GM23338 (cell line): ENCODE measurements at regions not wholly inside any gene's neighbourhood (a gene's known extent, or its start where the extent isn't known, plus 50 kb on each side); places are given as distances from the start of the nearest gene placed in this dataset.

Experiments
- ATAC-seq: fragments of 200-7000 bp; cut with Tn5 transposase; 3 replicates; pipeline ENCODE4 v1.9.1; 2020
- DNase-seq: peaks from one replicate; pipeline ENCODE4 v3.0.0-alpha.2; 2015; ENCODE audit warnings: low spot score
- H2AFZ ChIP-seq: fragments of 200-600 bp; sonication (generic); 2 replicates; pipeline ENCODE4 v1.8.0; 2016; ENCODE audit warnings: antibody characterized with exemption, mild to moderate bottlenecking, moderate library complexity
- H3F3A ChIP-seq: fragments of 200-600 bp; sonication (generic); replicated peaks from 2 replicates; pipeline ENCODE4 v1.8.0; 2017; ENCODE audit warnings: antibody characterized with exemption, mixed run types, low read depth
- H3K27ac ChIP-seq: fragments of 200-600 bp; sonication (generic); 2 replicates; pipeline ENCODE4 v1.6.1; 2016; ENCODE audit warnings: low read depth
- H3K27me3 ChIP-seq: fragments of 200-600 bp; sonication (generic); 2 replicates; pipeline ENCODE4 v1.8.0; 2016; ENCODE audit warnings: mild to moderate bottlenecking, mixed run types, moderate library complexity; ENCODE audit not compliant: insufficient read depth
- H3K36me3 ChIP-seq: fragments of 200-600 bp; sonication (generic); 2 replicates; pipeline ENCODE4 v1.8.0; 2016; ENCODE audit warnings: mild to moderate bottlenecking; ENCODE audit not compliant: insufficient read depth
- H3K4me1 ChIP-seq: fragments of 200-600 bp; sonication (generic); 2 replicates; pipeline ENCODE4 v1.8.0; 2016; ENCODE audit warnings: mild to moderate bottlenecking, moderate library complexity; ENCODE audit not compliant: insufficient read depth
- H3K4me2 ChIP-seq: fragments of 200-600 bp; sonication (generic); 2 replicates; pipeline ENCODE4 v1.7.1; 2017; ENCODE audit warnings: mixed run types
- H3K4me3 ChIP-seq: fragments of 200-600 bp; sonication (generic); 2 replicates; pipeline ENCODE4 v1.6.1; 2016; ENCODE audit warnings: mixed run types
- H3K79me2 ChIP-seq: fragments of 200-600 bp; sonication (generic); replicated peaks from 2 replicates; pipeline ENCODE4 v1.8.0; 2017; ENCODE audit warnings: mild to moderate bottlenecking; ENCODE audit not compliant: insufficient read depth
- H3K9me2 ChIP-seq: fragments of 200-600 bp; sonication (generic); 2 replicates; pipeline ENCODE4 v1.8.0; 2017; ENCODE audit not compliant: insufficient read depth
- H4K20me1 ChIP-seq: fragments of 200-600 bp; sonication (generic); replicated peaks from 2 replicates; pipeline ENCODE4 v1.8.0; 2017; ENCODE audit warnings: mild to moderate bottlenecking; ENCODE audit not compliant: insufficient read depth
- H3K27ac Mint-ChIP-seq: 2 replicates; pipeline ENCODE4 v1.8.0; 2020; ENCODE audit warnings: inconsistent platforms, mild to moderate bottlenecking, moderate library complexity, mixed read lengths
- H3K27me3 Mint-ChIP-seq: 3 replicates; pipeline ENCODE4 v1.8.0; 2022; ENCODE audit warnings: low read depth, mild to moderate bottlenecking, moderate library complexity, mixed read lengths, inconsistent platforms; ENCODE audit not compliant: insufficient read depth, poor library complexity
- H3K36me3 Mint-ChIP-seq: 3 replicates; pipeline ENCODE4 v1.8.0; 2021; ENCODE audit warnings: low read depth, mild to moderate bottlenecking, inconsistent platforms, moderate library complexity, mixed read lengths
- H3K4me1 Mint-ChIP-seq: 3 replicates; pipeline ENCODE4 v1.8.0; 2020; ENCODE audit warnings: mild to moderate bottlenecking, inconsistent platforms, mixed read lengths
- H3K4me3 Mint-ChIP-seq: 3 replicates; pipeline ENCODE4 v1.8.0; 2021; ENCODE audit warnings: moderate library complexity, mild to moderate bottlenecking, inconsistent platforms, mixed read lengths
- H3K9me3 Mint-ChIP-seq: 3 replicates; pipeline ENCODE4 v1.8.0; 2020; ENCODE audit warnings: moderate library complexity, mild to moderate bottlenecking, inconsistent platforms, mixed read lengths
- CREB1 ChIP-seq: fragments of 250-450 bp; sonication (Bioruptor Pico); IDR thresholded peaks from 2 replicates; pipeline ENCODE4 v1.5.0; 2020; ENCODE audit warnings: low read depth, mild to moderate bottlenecking, moderate library complexity
- EZH2 ChIP-seq: fragments of 200-600 bp; sonication (generic); IDR thresholded peaks from one replicate; pipeline ENCODE4 v1.8.0; 2017; ENCODE audit warnings: antibody characterized with exemption, mild to moderate bottlenecking, low read depth; ENCODE audit not compliant: unreplicated experiment
- EZH2phosphoT487 ChIP-seq: fragments of 200-600 bp; sonication (generic); IDR thresholded peaks from one replicate; pipeline ENCODE4 v1.8.1; 2018; ENCODE audit warnings: antibody characterized with exemption; ENCODE audit not compliant: unreplicated experiment
- JUNB ChIP-seq: IDR thresholded peaks from one replicate; pipeline ENCODE4 v1.6.1; 2016; ENCODE audit warnings: antibody characterized with exemption; ENCODE audit not compliant: unreplicated experiment
- NANOG ChIP-seq: IDR thresholded peaks from 2 replicates; pipeline ENCODE4 v1.6.1; 2016; ENCODE audit warnings: antibody characterized with exemption, borderline replicate concordance
- STAT1 ChIP-seq: IDR thresholded peaks from one replicate; pipeline ENCODE4 v1.6.1; 2016; ENCODE audit warnings: antibody characterized with exemption; ENCODE audit not compliant: unreplicated experiment
- ZNF114 ChIP-seq: fragments of 250-450 bp; sonication (Bioruptor Pico); IDR thresholded peaks from 2 replicates; pipeline ENCODE4 v1.5.0; 2020; ENCODE audit warnings: mild to moderate bottlenecking, moderate library complexity
- ZNF331 ChIP-seq: fragments of 250-450 bp; sonication (Bioruptor Pico); IDR thresholded peaks from 2 replicates; pipeline ENCODE4 v1.5.0; 2020; ENCODE audit warnings: low read depth, mild to moderate bottlenecking, moderate library complexity
- TF ChIP-seq, protein P1 (sequence below): fragments of 250-450 bp; sonication (Bioruptor Pico); IDR thresholded peaks from 2 replicates; pipeline ENCODE4 v1.5.0; 2020; ENCODE audit warnings: mild to moderate bottlenecking, moderate library complexity
- TF ChIP-seq, protein P2 (sequence below): IDR thresholded peaks from 2 replicates; pipeline ENCODE4 v1.6.1; 2016; ENCODE audit warnings: antibody characterized with exemption
- TF ChIP-seq, protein P3 (sequence below): IDR thresholded peaks from one replicate; pipeline ENCODE4 v1.6.1; 2018; ENCODE audit warnings: antibody characterized with exemption; ENCODE audit not compliant: unreplicated experiment

GRCh38 chr5:120016717-120017382 is 387.5 kb downstream of the FAM170A start:
- Histone ChIP-seq H3K36me3 (no peaks in the 10 kb centered on the region), H3F3A (no peaks in the 10 kb centered on the region), H2AFZ (no peak overlapping the region), H3K9me2 (peaks cover 13% of the 10 kb centered on the region; the same call in 1 of the 2 replicates), H4K20me1 (no peaks in the 10 kb centered on the region), H3K4me2 (no peak overlapping the region), H3K4me3 (no peak overlapping the region), H3K27me3 (no peaks in the 10 kb centered on the region), H3K27ac (no peak overlapping the region), H3K4me1 (0 out of 2 replicates have a peak, but pooled peaks cover 9% of the 10 kb centered on the region), H3K79me2 (no peaks in the 10 kb centered on the region)
- Mint-ChIP-seq H3K4me1 (peaks cover 18% of the 10 kb centered on the region), H3K27ac (peak overlapping the region; percentile 30), H3K36me3 (no peaks in the 10 kb centered on the region), H3K27me3 (no peaks in the 10 kb centered on the region), H3K4me3 (no peak overlapping the region), H3K9me3 (no peaks in the 10 kb centered on the region)
- TF ChIP-seq NANOG (no peak), JUNB (no peak), EZH2 (no peak)
- TF ChIP-seq, protein P1, sequence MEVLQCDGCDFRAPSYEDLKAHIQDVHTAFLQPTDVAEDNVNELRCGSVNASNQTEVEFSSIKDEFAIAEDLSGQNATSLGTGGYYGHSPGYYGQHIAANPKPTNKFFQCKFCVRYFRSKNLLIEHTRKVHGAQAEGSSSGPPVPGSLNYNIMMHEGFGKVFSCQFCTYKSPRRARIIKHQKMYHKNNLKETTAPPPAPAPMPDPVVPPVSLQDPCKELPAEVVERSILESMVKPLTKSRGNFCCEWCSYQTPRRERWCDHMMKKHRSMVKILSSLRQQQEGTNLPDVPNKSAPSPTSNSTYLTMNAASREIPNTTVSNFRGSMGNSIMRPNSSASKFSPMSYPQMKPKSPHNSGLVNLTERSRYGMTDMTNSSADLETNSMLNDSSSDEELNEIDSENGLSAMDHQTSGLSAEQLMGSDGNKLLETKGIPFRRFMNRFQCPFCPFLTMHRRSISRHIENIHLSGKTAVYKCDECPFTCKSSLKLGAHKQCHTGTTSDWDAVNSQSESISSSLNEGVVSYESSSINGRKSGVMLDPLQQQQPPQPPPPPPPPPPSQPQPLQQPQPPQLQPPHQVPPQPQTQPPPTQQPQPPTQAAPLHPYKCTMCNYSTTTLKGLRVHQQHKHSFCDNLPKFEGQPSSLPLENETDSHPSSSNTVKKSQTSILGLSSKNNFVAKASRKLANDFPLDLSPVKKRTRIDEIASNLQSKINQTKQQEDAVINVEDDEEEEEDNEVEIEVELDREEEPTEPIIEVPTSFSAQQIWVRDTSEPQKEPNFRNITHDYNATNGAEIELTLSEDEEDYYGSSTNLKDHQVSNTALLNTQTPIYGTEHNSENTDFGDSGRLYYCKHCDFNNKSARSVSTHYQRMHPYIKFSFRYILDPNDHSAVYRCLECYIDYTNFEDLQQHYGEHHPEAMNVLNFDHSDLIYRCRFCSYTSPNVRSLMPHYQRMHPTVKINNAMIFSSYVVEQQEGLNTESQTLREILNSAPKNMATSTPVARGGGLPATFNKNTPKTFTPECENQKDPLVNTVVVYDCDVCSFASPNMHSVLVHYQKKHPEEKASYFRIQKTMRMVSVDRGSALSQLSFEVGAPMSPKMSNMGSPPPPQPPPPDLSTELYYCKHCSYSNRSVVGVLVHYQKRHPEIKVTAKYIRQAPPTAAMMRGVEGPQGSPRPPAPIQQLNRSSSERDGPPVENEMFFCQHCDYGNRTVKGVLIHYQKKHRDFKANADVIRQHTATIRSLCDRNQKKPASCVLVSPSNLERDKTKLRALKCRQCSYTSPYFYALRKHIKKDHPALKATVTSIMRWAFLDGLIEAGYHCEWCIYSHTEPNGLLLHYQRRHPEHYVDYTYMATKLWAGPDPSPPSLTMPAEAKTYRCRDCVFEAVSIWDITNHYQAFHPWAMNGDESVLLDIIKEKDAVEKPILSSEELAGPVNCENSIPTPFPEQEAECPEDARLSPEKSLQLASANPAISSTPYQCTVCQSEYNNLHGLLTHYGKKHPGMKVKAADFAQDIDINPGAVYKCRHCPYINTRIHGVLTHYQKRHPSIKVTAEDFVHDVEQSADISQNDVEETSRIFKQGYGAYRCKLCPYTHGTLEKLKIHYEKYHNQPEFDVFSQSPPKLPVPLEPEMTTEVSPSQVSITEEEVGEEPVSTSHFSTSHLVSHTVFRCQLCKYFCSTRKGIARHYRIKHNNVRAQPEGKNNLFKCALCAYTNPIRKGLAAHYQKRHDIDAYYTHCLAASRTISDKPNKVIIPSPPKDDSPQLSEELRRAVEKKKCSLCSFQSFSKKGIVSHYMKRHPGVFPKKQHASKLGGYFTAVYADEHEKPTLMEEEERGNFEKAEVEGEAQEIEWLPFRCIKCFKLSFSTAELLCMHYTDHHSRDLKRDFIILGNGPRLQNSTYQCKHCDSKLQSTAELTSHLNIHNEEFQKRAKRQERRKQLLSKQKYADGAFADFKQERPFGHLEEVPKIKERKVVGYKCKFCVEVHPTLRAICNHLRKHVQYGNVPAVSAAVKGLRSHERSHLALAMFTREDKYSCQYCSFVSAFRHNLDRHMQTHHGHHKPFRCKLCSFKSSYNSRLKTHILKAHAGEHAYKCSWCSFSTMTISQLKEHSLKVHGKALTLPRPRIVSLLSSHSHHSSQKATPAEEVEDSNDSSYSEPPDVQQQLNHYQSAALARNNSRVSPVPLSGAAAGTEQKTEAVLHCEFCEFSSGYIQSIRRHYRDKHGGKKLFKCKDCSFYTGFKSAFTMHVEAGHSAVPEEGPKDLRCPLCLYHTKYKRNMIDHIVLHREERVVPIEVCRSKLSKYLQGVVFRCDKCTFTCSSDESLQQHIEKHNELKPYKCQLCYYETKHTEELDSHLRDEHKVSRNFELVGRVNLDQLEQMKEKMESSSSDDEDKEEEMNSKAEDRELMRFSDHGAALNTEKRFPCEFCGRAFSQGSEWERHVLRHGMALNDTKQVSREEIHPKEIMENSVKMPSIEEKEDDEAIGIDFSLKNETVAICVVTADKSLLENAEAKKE = no peak
- ATAC-seq (no peak), DNase-seq (no peak)

GRCh38 chr5:120017513-120017912 is 388.2 kb downstream of the FAM170A start:
- Mint-ChIP-seq H3K27me3 (no peaks in the 10 kb centered on the region), H3K9me3 (no peaks in the 10 kb centered on the region), H3K27ac (no peak overlapping the region), H3K4me3 (no peak overlapping the region), H3K36me3 (no peaks in the 10 kb centered on the region), H3K4me1 (peaks cover 14% of the 10 kb centered on the region)
- Histone ChIP-seq H3K79me2 (no peaks in the 10 kb centered on the region), H2AFZ (no peak overlapping the region), H3K27me3 (no peaks in the 10 kb centered on the region), H3K9me2 (peaks cover 15% of the 10 kb centered on the region; the same call in 1 of the 2 replicates), H3K36me3 (no peaks in the 10 kb centered on the region), H3K4me2 (no peak overlapping the region), H3K27ac (no peak overlapping the region), H3F3A (no peaks in the 10 kb centered on the region), H4K20me1 (no peaks in the 10 kb centered on the region), H3K4me1 (0 out of 2 replicates have a peak, but pooled peaks cover 4% of the 10 kb centered on the region), H3K4me3 (no peak overlapping the region)
- ATAC-seq = no peak
- DNase-seq = no peak
- TF ChIP-seq ZNF114 (no peak), ZNF331 (CRISPR knock-in tag) (no peak), STAT1 (no peak), NANOG (no peak), EZH2 (no peak), JUNB (no peak), EZH2phosphoT487 (no peak), CREB1 (CRISPR knock-in tag) (no peak)
- TF ChIP-seq, protein P2, sequence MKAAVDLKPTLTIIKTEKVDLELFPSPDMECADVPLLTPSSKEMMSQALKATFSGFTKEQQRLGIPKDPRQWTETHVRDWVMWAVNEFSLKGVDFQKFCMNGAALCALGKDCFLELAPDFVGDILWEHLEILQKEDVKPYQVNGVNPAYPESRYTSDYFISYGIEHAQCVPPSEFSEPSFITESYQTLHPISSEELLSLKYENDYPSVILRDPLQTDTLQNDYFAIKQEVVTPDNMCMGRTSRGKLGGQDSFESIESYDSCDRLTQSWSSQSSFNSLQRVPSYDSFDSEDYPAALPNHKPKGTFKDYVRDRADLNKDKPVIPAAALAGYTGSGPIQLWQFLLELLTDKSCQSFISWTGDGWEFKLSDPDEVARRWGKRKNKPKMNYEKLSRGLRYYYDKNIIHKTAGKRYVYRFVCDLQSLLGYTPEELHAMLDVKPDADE = no peak
- TF ChIP-seq, protein P3, sequence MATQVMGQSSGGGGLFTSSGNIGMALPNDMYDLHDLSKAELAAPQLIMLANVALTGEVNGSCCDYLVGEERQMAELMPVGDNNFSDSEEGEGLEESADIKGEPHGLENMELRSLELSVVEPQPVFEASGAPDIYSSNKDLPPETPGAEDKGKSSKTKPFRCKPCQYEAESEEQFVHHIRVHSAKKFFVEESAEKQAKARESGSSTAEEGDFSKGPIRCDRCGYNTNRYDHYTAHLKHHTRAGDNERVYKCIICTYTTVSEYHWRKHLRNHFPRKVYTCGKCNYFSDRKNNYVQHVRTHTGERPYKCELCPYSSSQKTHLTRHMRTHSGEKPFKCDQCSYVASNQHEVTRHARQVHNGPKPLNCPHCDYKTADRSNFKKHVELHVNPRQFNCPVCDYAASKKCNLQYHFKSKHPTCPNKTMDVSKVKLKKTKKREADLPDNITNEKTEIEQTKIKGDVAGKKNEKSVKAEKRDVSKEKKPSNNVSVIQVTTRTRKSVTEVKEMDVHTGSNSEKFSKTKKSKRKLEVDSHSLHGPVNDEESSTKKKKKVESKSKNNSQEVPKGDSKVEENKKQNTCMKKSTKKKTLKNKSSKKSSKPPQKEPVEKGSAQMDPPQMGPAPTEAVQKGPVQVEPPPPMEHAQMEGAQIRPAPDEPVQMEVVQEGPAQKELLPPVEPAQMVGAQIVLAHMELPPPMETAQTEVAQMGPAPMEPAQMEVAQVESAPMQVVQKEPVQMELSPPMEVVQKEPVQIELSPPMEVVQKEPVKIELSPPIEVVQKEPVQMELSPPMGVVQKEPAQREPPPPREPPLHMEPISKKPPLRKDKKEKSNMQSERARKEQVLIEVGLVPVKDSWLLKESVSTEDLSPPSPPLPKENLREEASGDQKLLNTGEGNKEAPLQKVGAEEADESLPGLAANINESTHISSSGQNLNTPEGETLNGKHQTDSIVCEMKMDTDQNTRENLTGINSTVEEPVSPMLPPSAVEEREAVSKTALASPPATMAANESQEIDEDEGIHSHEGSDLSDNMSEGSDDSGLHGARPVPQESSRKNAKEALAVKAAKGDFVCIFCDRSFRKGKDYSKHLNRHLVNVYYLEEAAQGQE = no peak
